Astrocyte of the cerebellum (primary cell): ENCODE measurements at regions not wholly inside any gene's neighbourhood (a gene's known extent, or its start where the extent isn't known, plus 50 kb on each side); places are given as distances from the start of the nearest gene placed in this dataset.

Experiments used
- DNase-seq: peaks from one replicate; pipeline ENCODE4 v3.0.0-alpha.2; 2011; ENCODE audit warnings: low read depth
- H3K4me3 ChIP-seq: 2 replicates; pipeline ENCODE4 v1.5.1; 2011; ENCODE audit warnings: mild to moderate bottlenecking, low read depth, low read length, moderate library complexity
- in situ Hi-C: cut with HindIII; loops from 2 replicates; pipeline ENCODE4 v1.10.0; 2017; ENCODE audit warnings: low sequenced_read_pairs
- TF ChIP-seq, protein P1 (sequence below): IDR thresholded peaks from 2 replicates; pipeline ENCODE4 v1.5.1; 2012; ENCODE audit warnings: low read length, low read depth, moderate library complexity, mild to moderate bottlenecking; ENCODE audit errors: missing control alignments

DNA sequence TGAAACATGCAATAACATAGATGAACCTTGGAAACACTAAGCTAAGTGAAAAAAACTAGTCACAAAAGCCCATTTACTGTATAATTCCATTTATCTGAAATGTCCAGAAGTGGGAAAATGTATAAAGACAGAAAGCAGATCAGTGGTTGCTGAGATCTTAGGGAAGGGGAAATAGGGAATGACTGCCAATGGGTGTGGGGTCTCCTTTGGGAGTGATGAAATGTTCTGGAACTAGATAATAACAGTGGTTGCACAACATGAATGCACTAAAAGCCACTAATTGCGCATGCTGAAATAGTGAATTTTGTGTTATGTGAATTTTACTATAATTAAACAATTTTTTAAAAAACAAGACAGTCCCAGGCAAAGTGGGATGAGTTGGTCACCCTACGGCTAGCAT, 472.8 kb downstream of the CCDC171 start:
- in situ Hi-C loops, result no loop called here
- TF ChIP-seq, protein P1, sequence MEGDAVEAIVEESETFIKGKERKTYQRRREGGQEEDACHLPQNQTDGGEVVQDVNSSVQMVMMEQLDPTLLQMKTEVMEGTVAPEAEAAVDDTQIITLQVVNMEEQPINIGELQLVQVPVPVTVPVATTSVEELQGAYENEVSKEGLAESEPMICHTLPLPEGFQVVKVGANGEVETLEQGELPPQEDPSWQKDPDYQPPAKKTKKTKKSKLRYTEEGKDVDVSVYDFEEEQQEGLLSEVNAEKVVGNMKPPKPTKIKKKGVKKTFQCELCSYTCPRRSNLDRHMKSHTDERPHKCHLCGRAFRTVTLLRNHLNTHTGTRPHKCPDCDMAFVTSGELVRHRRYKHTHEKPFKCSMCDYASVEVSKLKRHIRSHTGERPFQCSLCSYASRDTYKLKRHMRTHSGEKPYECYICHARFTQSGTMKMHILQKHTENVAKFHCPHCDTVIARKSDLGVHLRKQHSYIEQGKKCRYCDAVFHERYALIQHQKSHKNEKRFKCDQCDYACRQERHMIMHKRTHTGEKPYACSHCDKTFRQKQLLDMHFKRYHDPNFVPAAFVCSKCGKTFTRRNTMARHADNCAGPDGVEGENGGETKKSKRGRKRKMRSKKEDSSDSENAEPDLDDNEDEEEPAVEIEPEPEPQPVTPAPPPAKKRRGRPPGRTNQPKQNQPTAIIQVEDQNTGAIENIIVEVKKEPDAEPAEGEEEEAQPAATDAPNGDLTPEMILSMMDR, result no peak
- DNase-seq, result no peak
- H3K4me3 ChIP-seq, result no peak overlapping the region

DNA sequence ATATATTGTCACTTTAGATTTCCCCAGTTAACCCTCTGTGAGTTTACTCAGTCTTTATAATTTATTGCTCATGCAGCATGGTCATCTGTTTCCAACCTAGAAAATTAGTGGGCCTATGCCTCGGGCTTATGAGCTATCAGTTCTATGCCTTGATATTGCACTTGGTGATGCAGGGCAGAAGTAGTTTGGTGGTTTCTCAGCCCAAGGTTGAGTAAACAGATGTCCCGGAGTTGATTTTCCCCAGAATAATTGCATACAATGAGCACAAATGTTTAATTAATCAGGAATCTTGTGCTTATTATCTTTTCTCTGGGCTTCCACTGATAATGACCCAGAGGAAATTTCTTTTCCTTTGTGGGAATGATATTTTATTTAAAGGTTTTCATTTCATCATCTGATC, 474.0 kb downstream of the CCDC171 start:
- DNase-seq, result no peak
- H3K4me3 ChIP-seq, result no peak overlapping the region
- TF ChIP-seq, protein P1, result no peak
- in situ Hi-C loops, result no loop called here

DNA sequence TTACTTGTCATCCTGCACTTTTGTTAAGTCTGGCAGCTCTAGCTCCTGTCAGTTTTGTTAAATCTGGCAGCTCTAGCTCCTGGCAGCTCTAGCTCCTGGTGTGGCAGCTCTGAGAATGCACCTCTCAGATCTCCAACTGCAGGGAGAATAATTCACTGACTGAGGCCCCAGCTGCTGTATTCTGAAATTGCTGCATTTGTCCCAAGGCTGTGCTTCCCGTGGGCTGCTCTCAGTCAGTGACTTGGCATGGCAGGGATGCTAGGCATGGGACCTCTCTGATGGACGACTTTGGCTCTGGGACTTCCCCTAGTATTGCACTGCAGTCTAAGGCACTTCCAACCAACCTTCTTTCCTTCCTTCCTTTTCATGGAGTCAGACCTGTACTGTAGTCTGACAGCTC, 475.7 kb downstream of the CCDC171 start:
- in situ Hi-C loops, result no loop called here
- no peak for DNase-seq
- TF ChIP-seq, protein P1, result no peak
- no peak overlapping the region for H3K4me3 ChIP-seq

DNA sequence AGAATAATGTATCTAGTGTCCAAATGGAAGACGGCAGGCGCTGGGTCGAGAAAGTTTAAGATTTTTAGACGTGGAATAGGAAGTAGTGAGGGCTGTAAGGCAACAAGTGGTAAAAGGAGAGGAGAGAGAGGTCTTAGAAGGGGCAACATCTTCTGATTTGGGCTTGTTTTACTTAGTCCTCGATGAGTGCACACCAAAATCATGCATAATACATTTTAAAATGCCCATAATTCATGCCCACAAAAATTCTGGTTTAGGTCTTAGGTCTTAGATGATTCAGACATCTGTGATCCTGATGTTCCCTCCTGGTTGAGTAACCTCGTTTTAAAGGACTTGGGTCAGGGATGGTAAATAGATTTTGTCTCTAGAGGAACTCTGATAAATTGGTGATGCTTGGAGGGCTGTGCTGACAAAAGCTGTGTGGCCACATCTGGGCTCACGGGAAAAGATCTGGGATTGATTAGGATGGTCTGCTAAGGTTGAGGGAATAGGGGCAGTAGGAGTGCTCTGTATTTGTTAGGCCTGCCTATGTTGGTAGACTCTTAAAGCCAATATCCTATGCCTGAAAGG, 476.3 kb downstream of the CCDC171 start:
- DNase-seq, result no peak
- in situ Hi-C loops, result no loop called here
- TF ChIP-seq, protein P1, result no peak
- H3K4me3 ChIP-seq, result no peak overlapping the region

DNA sequence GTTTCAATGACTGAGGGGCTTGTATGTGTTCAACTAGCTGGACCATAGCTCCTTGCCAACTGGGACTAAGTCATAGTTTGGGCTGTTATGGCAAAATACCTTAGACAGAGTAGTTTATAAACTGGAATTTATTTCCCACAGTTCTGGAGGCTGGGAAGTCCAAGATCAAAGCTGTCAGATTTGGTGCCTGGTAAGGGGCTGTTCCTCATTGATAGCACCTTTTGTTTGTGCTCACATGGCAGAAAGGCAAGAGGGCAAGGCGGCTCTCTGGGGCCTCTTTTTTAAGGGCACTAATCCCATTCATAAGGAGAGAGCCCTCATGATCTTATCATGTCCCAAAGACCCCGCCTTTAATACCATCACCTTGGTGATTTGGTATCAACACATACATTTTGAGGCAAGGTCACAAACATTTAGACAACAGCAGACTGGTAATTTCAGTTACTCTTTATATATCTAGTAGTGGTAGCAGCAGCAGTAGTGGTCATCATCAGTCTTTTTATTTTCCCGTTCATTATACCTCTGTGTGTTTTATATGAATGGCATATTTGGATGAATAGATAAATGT, 477.0 kb downstream of the CCDC171 start:
- in situ Hi-C loops, result no loop called here
- H3K4me3 ChIP-seq, result no peak overlapping the region
- no peak for DNase-seq
- TF ChIP-seq, protein P1, result no peak

DNA sequence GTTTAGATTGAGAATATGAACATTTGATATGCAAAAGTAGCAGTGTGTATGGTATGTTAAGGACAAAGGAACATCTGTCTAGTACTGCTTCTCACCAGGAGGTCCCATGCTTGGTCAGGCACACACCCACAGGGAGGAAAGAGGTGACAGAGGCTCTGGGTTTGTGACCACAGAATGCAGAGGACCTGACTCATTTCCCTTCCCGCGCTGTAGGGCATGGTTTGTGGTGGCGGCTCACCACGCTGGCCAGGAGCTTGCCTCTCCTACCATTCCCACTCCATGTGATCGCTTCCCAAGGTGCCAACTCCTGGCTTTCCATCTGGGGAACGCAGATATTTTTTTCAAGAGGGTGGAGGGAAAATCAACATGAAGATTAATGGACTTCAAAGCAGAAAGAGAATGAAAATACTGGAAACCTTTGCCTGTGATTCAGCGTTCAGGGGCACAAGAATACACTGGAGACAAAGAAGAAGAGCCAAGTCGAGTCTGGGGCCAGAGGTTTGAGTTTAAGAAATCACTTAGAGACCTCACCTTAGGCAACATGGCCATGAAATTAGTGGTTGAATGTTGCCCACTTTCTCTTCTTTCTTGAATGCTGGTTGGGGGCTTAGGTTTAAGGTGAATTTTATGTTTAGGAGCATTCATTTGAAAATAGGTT, 477.8 kb downstream of the CCDC171 start:
- in situ Hi-C loops, result no loop called here
- DNase-seq, result peak; percentile 97
- no peak overlapping the region for H3K4me3 ChIP-seq
- TF ChIP-seq, protein P1, result no peak
